B cell (primary cell): ENCODE measurements at regions not wholly inside any gene's neighbourhood (a gene's known extent, or its start where the extent isn't known, plus 50 kb on each side); places are given as distances from the start of the nearest gene placed in this dataset.

Source experiments
- CTCF ChIP-seq: fragments of 200-600 bp; IDR thresholded peaks from one replicate; pipeline ENCODE4 v1.8.0; 2022; ENCODE audit warnings: antibody characterized with exemption, mild to moderate bottlenecking
- EZH2 ChIP-seq: IDR thresholded peaks from 2 replicates; pipeline ENCODE4 v1.6.1; 2012; ENCODE audit warnings: borderline replicate concordance, low read depth, mild to moderate bottlenecking, moderate library complexity, low read length; ENCODE audit not compliant: insufficient read depth, poor library complexity, severe bottlenecking

- TF ChIP-seq EZH2 (no peak), CTCF (no peak)
Measured at GRCh38 chr3:175965036-175965435, 1105.9 kb downstream of the NAALADL2 start.
